BJ (cell line): ENCODE measurements at regions not wholly inside any gene's neighbourhood (a gene's known extent, or its start where the extent isn't known, plus 50 kb on each side); places are given as distances from the start of the nearest gene placed in this dataset.

ENCODE experiments used
- CTCF ChIA-PET: fragments of 350-600 bp; formaldehyde crosslinking; extraction: SDS; loops from one replicate; lab custom pipeline; 2021; ENCODE audit warnings: antibody characterized with exemption, inconsistent platforms; lab: Yijun Ruan, JAX
- POLR2A ChIA-PET: fragments of 300-600 bp; sonication (Branson Sonifier 250); formaldehyde crosslinking; extraction: SDS; loops from one replicate; lab custom pipeline; 2021; ENCODE audit warnings: antibody characterized with exemption; lab: Charles Lee
- DNase-seq: peaks from one replicate; pipeline ENCODE4 v3.0.0-alpha.2; 2011; ENCODE audit warnings: low read depth
- H3K27me3 ChIP-seq: 2 replicates; pipeline ENCODE4 v1.6.0; 2011; ENCODE audit warnings: low read length; ENCODE audit not compliant: control insufficient read depth, insufficient read depth
- H3K36me3 ChIP-seq: 2 replicates; pipeline ENCODE4 v1.5.1; 2011; ENCODE audit warnings: low read length; ENCODE audit not compliant: control insufficient read depth, insufficient read depth
- H3K4me3 ChIP-seq: 2 replicates; pipeline ENCODE4 v1.5.1; 2011; ENCODE audit warnings: low read depth, mild to moderate bottlenecking, control low read depth, low read length
- CTCF ChIP-seq: IDR thresholded peaks from 2 replicates; pipeline ENCODE4 v1.5.1; 2011; ENCODE audit warnings: low read depth, mild to moderate bottlenecking, control low read depth, inconsistent platforms, low read length, moderate library complexity; ENCODE audit not compliant: insufficient read depth

GRCh38 chr2:7857904-7858303 is 824.0 kb upstream of the ID2 start:
- DNase-seq: peak; percentile 56
- POLR2A ChIA-PET: no interaction called here
- CTCF ChIA-PET: interaction anchor here (0.7 kb wide), 1 partner anchor 1143 kb away, joined by 3 read pairs; no protein-coding TSS in a partner anchor
- H3K27me3 ChIP-seq: no peaks in the 10 kb centered on the region
- no peaks in the 10 kb centered on the region for H3K36me3 ChIP-seq
- H3K4me3 ChIP-seq: no peak overlapping the region
- TF ChIP-seq CTCF: no peak

- CTCF ChIA-PET: no interaction called here
- TF ChIP-seq CTCF: no peak
- H3K36me3 ChIP-seq: no peaks in the 10 kb centered on the region
- POLR2A ChIA-PET: no interaction called here
- H3K27me3 ChIP-seq: no peaks in the 10 kb centered on the region
- no peak overlapping the region for H3K4me3 ChIP-seq
- DNase-seq: no peak
These were observed 823.2 kb upstream of the ID2 start for GRCh38 chr2:7858624-7859023.

- Histone ChIP-seq H3K4me3 (no peak overlapping the region), H3K27me3 (no peaks in the 10 kb centered on the region), H3K36me3 (no peaks in the 10 kb centered on the region)
- ChIA-PET POLR2A (no interaction called here), CTCF (interaction anchor here (0.6 to 1.5 kb wide), 2 partner anchors 9 to 400 kb away, joined by 3 read pairs; no protein-coding TSS in a partner anchor)
- TF ChIP-seq CTCF: no peak
- DNase-seq: no peak
These were observed 821.2 kb upstream of the ID2 start for GRCh38 chr2:7860693-7861092.

GRCh38 chr2:7861910-7862702 is 819.8 kb upstream of the ID2 start:
- no peak for DNase-seq

GRCh38 chr2:7866104-7866503 is 815.8 kb upstream of the ID2 start:
- H3K27me3 ChIP-seq: no peaks in the 10 kb centered on the region
- ChIA-PET POLR2A (no interaction called here), CTCF (no interaction called here)
- TF ChIP-seq CTCF: no peak
- no peak overlapping the region for H3K4me3 ChIP-seq
- no peaks in the 10 kb centered on the region for H3K36me3 ChIP-seq
- DNase-seq: no peak

More at GRCh38 chr2:7861910-7862702, 819.8 kb upstream of the ID2 start:
- POLR2A ChIA-PET: no interaction called here
- Histone ChIP-seq H3K4me3 (no peak overlapping the region), H3K36me3 (no peaks in the 10 kb centered on the region), H3K27me3 (no peaks in the 10 kb centered on the region)
- TF ChIP-seq CTCF: no peak
- CTCF ChIA-PET: interaction anchor here (1.2 to 1.5 kb wide), 2 partner anchors 8 to 13 kb away, joined by 3 read pairs; no protein-coding TSS in a partner anchor
